Fibroblast of lung (primary cell): ENCODE measurements at regions not wholly inside any gene's neighbourhood (a gene's known extent, or its start where the extent isn't known, plus 50 kb on each side); places are given as distances from the start of the nearest gene placed in this dataset.

Experiments
- CTCF ChIP-seq, 2 donors: IDR thresholded peaks in 1 of 2; conservative IDR thresholded peaks in 1 of 2; 1 replicate in 1 of 2; 2 replicates in 1 of 2; pipeline ENCODE4 v1.5.1; 2011 to 2012; ENCODE audit warnings: low read length in 2 of 2, control low read depth in 1 of 2, inconsistent platforms in 1 of 2, low read depth in 1 of 2, mild to moderate bottlenecking in 1 of 2
- EZH2 ChIP-seq: IDR thresholded peaks from 2 replicates; pipeline ENCODE4 v1.5.1; 2012; ENCODE audit warnings: low read length, control low read depth, mild to moderate bottlenecking; ENCODE audit errors: missing control alignments

DNA sequence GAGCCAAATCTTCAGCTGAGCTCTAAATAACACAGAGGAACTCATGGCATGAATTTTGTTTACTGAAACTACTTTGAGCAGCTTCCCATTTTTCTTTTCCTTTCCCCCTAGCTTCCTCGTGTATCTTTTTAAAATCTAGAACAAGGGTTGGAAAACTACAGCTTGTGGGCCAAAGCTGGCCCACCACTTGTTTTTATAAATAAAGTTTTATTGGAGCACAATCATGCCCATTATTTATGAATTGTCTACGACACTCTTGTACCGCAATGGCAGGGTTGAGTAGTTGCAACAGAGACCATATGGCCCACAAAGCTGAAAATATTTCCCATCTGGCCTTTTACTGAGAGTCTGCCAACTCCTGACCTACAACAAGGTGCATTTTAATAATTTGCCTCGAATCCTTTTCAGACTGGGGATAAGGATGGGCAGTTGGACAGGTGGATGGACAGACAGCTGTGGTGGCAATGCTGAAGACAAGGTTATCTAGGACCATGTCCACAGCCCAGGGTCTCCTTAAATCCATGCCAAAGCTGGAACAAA is 87.7 kb downstream of the RMI2 start:
- no peak for TF ChIP-seq CTCF (conservative IDR thresholded peaks at IDR 0.05 in 1 of 2, IDR thresholded peaks at IDR 0.05 in 1 of 2; ENCODE audit: low read depth in 1 of 2, low read length in 2 of 2)
- no peak for TF ChIP-seq EZH2
